Glomerular visceral epithelial cell (primary cell): ENCODE measurements at regions not wholly inside any gene's neighbourhood (a gene's known extent, or its start where the extent isn't known, plus 50 kb on each side); places are given as distances from the start of the nearest gene placed in this dataset.
A peak's percentile ranks its signal among the peaks of the same experiment; 100 is the strongest.

Experiments used
- DNase-seq: peaks from one replicate; pipeline ENCODE4 v3.0.0-alpha.2; 2016; ENCODE audit errors: extremely low spot score

- DNase-seq = no peak
Observed at GRCh38 chr4:163582703-163583102, 88.2 kb downstream of the TMA16 start.

GRCh38 chr4:163587867-163588266 is 93.4 kb downstream of the TMA16 start:
- no peak for DNase-seq

GRCh38 chr4:163588532-163588931 is 94.0 kb downstream of the TMA16 start:
- no peak for DNase-seq

GRCh38 chr4:163590103-163590502 is 95.6 kb downstream of the TMA16 start:
- DNase-seq = no peak

- DNase-seq = no peak
Observed at GRCh38 chr4:163590619-163591264, 96.3 kb downstream of the TMA16 start.

GRCh38 chr4:163591614-163592020 is 97.1 kb downstream of the TMA16 start:
- no peak for DNase-seq

GRCh38 chr4:163592212-163592611 is 97.7 kb downstream of the TMA16 start:
- no peak for DNase-seq

GRCh38 chr4:163595580-163595979 is 101.1 kb downstream of the TMA16 start:
- DNase-seq = no peak

- no peak for DNase-seq
Observed at GRCh38 chr4:163598028-163598427, 103.5 kb downstream of the TMA16 start.

- no peak for DNase-seq
Observed at GRCh38 chr4:163598489-163598888, 104.0 kb downstream of the TMA16 start.

GRCh38 chr4:163600727-163601126 is 106.2 kb downstream of the TMA16 start:
- DNase-seq = no peak

- no peak for DNase-seq
Observed at GRCh38 chr4:163603257-163603656, 108.8 kb downstream of the TMA16 start.

- DNase-seq = peak; percentile 8
Observed at GRCh38 chr4:163606896-163607691, 112.6 kb downstream of the TMA16 start.

GRCh38 chr4:163609019-163609418 is 114.5 kb downstream of the TMA16 start:
- no peak for DNase-seq

- DNase-seq = no peak
Observed at GRCh38 chr4:163610648-163611047, 116.2 kb downstream of the TMA16 start.

- DNase-seq = no peak
Observed at GRCh38 chr4:163611182-163611581, 116.7 kb downstream of the TMA16 start.

- no peak for DNase-seq
Observed at GRCh38 chr4:163611784-163612445, 117.4 kb downstream of the TMA16 start.

- DNase-seq = no peak
Observed at GRCh38 chr4:163612762-163613161, 118.3 kb downstream of the TMA16 start.

- no peak for DNase-seq
Observed at GRCh38 chr4:163613383-163613782, 118.9 kb downstream of the TMA16 start.

- DNase-seq = no peak
Observed at GRCh38 chr4:163614866-163615265, 120.4 kb downstream of the TMA16 start.

- DNase-seq = no peak
Observed at GRCh38 chr4:163618845-163619244, 124.4 kb downstream of the TMA16 start.

GRCh38 chr4:163620738-163621137 is 126.2 kb downstream of the TMA16 start:
- DNase-seq = no peak

GRCh38 chr4:163621821-163622220 is 127.3 kb downstream of the TMA16 start:
- DNase-seq = no peak
